ENCODE measurements at regions not wholly inside any gene's neighbourhood (a gene's known extent, or its start where the extent isn't known, plus 50 kb on each side); places are given as distances from the start of the nearest gene placed in this dataset.

- TF ChIP-seq CTCF (IDR thresholded peaks at IDR 0.05; ENCODE audit: borderline replicate concordance, control extremely low read depth, extremely low read depth, insufficient read depth, missing control alignments) = no peak
- DNase-seq (ENCODE audit: low spot score) = no peak
- in situ Hi-C loops (cut with MboI; ENCODE audit: low sequenced_read_pairs, unreplicated experiment) = no loop called here
These were observed 332.5 kb downstream of the AMY1C start for GRCh38 chr1:104082221-104082620.

GRCh38 chr1:104084380-104084779 lies 334.7 kb downstream of the AMY1C start:
- in situ Hi-C loops (cut with MboI; ENCODE audit: low sequenced_read_pairs, unreplicated experiment) = no loop called here
- TF ChIP-seq CTCF (IDR thresholded peaks at IDR 0.05; ENCODE audit: borderline replicate concordance, control extremely low read depth, extremely low read depth, insufficient read depth, missing control alignments) = no peak
- no peak for DNase-seq (ENCODE audit: low spot score)

GRCh38 chr1:104092698-104093097 lies 343.0 kb downstream of the AMY1C start:
- no peak for TF ChIP-seq CTCF (IDR thresholded peaks at IDR 0.05; ENCODE audit: borderline replicate concordance, control extremely low read depth, extremely low read depth, insufficient read depth, missing control alignments)
- in situ Hi-C loops (cut with MboI; ENCODE audit: low sequenced_read_pairs, unreplicated experiment) = no loop called here
- DNase-seq (ENCODE audit: low spot score) = no peak

GRCh38 chr1:104098837-104099236 lies 349.1 kb downstream of the AMY1C start:
- in situ Hi-C loops (cut with MboI; ENCODE audit: low sequenced_read_pairs, unreplicated experiment) = no loop called here
- TF ChIP-seq CTCF (IDR thresholded peaks at IDR 0.05; ENCODE audit: borderline replicate concordance, control extremely low read depth, extremely low read depth, insufficient read depth, missing control alignments) = no peak
- no peak for DNase-seq (ENCODE audit: low spot score)

GRCh38 chr1:104100115-104100514 lies 350.4 kb downstream of the AMY1C start:
- no peak for DNase-seq (ENCODE audit: low spot score)
- in situ Hi-C loops (cut with MboI; ENCODE audit: low sequenced_read_pairs, unreplicated experiment) = no loop called here
- no peak for TF ChIP-seq CTCF (IDR thresholded peaks at IDR 0.05; ENCODE audit: borderline replicate concordance, control extremely low read depth, extremely low read depth, insufficient read depth, missing control alignments)

- DNase-seq (ENCODE audit: low spot score) = no peak
- in situ Hi-C loops (cut with MboI; ENCODE audit: low sequenced_read_pairs, unreplicated experiment) = no loop called here
These were observed 355.8 kb downstream of the AMY1C start for GRCh38 chr1:104105465-104105864.

More at GRCh38 chr1:104105465-104105864, 355.8 kb downstream of the AMY1C start:
- TF ChIP-seq CTCF (IDR thresholded peaks at IDR 0.05; ENCODE audit: borderline replicate concordance, control extremely low read depth, extremely low read depth, insufficient read depth, missing control alignments) = no peak

Data from GM13976 (cell line).